GM18909 (cell line): ENCODE measurements at regions not wholly inside any gene's neighbourhood (a gene's known extent, or its start where the extent isn't known, plus 50 kb on each side); places are given as distances from the start of the nearest gene placed in this dataset.
"Not testable (repeated sequence)": the region's sequence is repeated elsewhere in the genome, so short reads cannot be mapped to it uniquely, and the experiment has no call there.

Experiments
- ATAC-seq: cut with Tn5 transposase; IDR thresholded peaks from one replicate; pipeline ENCODE4 v1.9.1; 2021; ENCODE audit warnings: mild to moderate bottlenecking; ENCODE audit not compliant: unreplicated experiment, poor library complexity

DNA sequence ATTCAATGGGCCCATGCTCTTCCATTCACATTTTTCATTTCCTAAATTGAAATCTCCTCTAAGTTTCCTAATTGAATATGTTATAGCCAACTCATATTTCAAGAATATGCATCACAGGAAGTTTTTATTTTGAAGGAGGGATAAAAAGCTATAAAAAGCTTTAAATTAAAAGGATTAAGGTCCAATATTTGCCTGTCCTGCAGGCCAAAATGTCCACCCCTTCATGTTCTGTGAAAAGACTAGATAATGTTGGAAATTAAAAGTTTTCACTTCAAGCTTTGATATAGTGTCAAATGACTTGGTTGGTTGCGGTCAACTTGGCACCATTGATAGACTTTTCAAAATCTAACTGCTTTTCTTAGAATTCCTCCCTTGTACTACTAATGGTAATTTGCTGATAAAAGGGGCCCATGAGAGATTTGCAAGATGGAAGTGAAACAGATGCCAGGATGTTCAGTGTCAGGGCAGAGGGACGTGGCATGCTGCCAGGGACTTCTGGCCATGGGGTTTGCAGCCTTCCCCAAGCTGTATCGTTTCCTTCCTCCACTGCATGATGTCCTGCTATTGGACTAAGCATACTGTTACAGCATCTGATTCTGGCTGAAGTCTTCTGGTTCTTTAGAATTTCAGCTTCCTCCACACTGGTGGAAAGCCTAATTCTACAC, 547.3 kb upstream of the MIR17HG start:
- ATAC-seq, result no peak

DNA sequence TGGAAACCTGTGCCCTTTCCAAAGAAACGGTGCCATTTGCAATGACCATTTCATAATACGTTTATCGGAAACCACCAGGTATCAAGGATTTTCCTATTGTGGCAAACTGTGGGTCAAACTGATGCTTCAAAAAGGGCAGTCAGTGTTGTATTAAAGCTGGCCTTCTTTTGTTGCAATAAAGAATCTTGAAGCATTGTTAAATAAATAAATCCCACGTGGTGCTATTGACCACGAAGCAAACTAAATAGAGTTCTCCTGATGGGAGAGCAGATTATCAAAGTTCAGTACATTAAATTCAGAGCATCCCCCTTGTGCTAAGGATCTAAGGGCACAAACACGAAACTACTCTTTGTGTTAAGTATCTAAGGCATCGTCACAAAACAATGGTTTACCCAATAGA, 545.9 kb upstream of the MIR17HG start:
- ATAC-seq, result no peak

DNA sequence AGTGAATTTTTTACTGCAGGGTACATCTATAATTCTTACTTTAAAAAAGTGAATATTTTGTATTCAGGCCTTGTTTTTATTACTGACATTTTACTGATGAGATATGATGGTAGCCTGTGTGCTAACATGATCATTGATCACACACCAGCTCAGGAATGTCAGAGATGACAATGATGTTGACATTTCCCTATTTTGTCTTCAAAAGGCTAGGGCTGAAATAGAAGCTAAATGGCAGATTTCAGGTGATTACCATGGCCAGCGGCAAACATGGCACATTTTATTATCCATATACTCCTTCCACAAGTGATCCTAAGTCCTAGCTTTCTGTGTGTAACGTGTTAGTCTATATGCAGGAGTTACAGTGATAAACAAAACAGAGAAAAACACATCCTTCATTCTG, 544.3 kb upstream of the MIR17HG start:
- ATAC-seq, result no peak

DNA sequence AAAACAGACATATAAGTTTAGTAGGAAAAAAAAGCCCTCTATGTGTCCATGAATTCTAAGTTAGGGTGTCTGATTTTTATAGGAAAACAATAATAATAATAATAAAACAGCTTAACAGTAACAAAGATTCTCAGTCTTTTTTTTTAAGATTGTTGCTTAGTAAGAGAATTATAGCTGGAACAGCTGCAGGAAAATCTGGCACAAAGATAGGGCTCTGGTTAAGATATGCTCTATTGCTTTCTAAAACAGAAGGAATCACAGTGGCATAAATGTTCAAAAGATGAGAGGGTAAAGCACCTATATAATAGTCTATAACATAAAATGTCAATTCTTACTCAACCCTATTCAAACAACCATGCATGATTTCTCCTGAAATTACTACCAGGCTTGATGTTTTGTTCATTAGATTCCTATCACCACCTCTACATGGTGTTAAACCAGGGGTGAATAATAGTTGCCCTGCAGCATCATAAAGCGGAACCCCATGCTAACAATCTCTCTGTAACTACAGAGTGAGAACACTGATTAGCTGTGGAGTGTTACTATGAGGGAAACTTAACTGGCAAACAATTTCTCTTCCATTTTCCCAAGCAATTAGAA, 541.4 kb upstream of the MIR17HG start:
- no peak for ATAC-seq

DNA sequence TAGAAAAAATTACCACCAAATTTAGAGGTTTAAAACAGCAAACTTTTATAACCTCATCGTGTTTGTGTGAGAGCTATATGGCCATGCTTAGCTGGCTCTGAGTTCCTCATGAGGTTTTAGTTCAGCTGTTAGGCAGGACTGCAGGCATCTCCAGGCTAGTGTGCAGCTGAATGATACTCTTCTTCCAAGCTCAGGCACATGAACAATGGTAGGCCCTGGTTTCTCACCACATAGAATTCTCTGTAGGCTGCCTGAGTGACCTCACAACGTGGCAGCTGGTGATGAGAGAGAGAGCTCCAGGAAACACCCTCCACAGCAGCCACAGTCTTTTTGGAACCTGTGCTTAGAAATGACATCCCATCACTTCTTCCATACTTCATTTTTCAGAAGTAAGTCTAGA, 540.6 kb upstream of the MIR17HG start:
- no peak for ATAC-seq

DNA sequence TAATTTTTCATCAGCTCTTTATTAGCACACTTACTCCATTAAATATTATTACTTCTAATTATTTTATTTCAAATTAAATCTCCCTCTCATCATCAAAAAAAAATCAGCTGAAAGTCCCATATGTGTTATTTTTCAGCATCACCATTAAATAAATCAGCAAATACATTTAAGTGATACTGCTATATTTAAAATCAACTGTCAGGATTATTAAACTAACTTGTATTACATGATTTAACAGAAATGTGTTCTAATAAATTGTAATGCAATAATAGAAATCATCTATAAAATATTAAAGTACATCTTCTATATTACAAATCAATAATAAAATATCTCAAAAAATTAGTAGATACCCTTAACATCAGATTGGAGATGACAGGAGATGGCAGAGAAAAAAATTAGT, 538.6 kb upstream of the MIR17HG start:
- no peak for ATAC-seq

DNA sequence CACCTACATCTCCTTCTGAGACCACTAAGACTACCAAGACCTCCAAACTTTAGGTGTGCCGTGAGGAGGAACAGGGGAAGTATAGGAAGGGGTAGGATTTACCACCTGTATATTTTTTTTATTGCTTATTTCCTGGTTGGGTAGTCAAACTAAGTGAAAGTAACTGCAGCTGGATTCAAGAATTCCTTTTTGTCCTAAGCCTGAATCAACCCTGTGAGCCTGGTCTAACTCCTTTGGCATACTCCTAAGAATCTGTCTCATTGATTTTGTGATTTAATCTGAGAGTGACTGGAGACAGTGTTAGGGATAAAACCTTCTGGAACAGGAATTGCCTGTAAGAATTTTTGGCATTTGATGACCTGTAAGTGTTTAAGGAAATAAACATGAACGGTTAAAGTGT, 523.5 kb upstream of the MIR17HG start:
- ATAC-seq, result no peak

DNA sequence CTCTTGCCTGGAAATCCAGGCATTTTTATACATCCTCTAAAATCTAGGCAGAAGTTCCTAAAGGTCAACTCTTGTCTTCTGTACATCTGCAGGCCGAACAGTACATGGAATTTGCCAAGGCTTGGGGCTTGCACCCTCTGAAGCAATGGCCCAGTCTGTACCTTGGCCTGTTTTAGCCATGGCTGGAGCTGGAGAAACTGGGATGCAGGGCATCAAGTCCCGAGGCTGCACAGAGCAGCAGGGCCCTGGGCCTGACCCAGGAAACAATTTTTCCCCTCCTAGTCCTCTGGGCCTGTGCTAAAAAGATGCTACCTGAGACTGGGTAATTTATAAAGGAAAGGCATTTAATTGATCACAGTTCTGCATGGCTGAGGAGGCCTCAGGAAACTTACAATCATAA, 520.8 kb upstream of the MIR17HG start:
- no peak for ATAC-seq

DNA sequence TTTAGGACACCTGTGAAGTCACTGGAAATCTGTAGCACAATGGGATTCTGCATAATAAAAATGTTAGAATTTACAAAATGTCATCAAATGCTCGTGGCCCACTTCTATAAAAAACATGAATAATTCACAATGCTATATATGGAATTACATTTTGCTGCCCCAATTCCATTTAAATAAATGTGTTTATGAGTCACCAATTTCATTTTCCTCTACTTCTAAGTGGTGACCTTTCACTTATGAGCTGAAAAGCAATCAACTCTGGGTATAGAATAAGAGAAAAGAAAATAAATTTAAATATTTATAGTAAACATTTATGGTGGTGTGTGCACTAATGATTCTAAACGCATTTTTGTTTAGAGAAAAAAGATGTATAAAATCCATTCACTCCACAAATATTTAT, 516.7 kb upstream of the MIR17HG start:
- ATAC-seq, result no peak

DNA sequence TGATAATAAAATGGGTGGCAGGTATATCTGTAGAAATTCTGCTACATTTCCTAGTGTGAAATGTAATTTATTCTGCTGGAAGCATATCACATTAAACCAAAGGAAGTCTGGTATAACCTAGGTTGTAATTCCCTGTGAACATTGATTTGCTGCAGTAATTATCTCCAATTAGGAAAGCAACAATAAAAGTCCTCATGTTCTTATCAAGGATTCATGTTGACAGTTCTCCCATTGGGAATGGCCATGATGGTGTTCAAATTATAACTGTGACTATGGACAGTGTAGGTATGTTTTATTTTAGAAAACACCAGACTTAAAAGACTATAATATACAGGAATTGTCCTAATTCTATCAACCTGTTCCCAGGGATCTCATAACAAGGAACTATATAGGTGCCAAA, 513.5 kb upstream of the MIR17HG start:
- ATAC-seq, result no peak

DNA sequence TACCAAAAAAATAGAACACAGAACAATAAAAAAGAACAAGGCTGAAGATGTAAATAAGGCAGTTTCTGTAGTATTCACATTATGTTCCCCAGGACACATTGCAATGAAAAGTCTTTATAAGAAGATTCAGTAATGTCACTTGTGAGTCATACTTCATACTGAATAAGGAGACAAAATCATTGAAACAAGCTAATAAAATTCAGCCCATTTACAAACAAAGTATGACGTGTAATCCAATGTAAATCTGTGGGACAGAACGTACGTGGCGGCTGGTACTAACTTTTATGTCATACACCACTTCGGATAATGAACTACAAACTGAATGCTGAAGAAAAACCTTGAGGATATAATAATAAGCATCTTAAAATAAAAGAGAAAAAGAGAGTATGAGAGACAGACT, 512.8 kb upstream of the MIR17HG start:
- ATAC-seq, result no peak

DNA sequence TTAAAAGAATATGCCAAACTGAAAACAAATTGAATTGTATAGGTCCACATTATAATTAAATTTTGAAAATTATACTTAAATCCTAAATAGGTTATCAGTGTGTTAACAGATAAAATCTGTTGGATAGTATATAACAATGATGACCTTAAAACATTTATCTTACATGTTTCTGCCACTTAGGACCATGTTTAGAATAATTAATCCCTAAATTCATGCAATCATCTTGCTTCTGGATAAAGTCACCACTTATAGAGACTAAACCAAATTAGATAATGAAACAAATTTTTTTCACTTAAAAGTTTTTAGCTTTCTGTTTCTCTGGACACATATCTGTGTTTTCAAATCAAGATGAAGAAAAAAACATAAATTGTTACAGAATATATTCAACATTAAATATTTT, 511.7 kb upstream of the MIR17HG start:
- no peak for ATAC-seq

DNA sequence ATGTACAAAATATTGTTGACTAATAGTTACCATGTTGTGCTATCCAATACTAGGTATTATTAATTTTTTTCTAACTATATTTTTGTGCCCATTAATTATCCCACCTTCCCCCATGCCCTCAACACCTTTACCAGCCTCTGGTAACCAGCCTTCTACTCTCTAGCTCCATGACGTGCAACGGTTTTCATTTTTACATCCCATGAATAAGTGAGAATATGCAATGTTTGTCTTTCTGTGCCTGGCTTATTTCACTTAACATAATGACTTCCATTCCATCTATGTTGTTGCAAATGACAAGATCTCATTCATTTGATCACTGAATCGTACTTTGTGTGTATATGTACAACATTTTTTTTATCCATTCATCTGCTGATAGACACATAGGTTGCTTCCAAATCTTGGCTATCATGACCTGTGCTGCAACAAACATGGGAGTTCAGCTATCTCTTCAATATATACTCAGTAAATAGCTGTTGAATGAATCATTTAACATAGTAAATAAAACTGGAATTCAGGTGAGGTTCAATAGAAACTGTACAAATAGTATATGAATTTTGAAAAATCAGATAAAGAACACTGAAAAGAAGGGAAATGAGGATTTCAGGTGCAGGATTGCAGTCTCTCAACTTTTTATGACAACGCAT, 509.0 kb upstream of the MIR17HG start:
- ATAC-seq, result no peak

DNA sequence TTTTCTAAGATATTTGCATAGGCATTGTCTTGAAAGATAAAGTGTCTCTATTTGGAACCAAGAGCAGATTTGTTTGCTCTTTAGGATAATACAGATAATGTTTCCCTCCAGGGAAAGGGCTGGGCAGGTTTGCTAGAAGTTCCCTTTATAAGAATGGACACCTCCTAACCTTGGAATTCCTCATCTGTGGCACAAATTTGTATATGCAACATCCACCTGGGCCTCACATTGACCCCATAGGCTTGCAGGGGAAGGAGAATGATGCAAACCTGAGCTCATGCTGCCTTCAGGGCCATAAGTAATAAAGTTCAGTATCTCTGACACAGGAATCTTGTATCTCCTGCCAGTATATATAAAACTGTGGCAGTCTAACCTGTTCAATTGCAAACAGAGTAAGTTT, 508.4 kb upstream of the MIR17HG start:
- no peak for ATAC-seq

DNA sequence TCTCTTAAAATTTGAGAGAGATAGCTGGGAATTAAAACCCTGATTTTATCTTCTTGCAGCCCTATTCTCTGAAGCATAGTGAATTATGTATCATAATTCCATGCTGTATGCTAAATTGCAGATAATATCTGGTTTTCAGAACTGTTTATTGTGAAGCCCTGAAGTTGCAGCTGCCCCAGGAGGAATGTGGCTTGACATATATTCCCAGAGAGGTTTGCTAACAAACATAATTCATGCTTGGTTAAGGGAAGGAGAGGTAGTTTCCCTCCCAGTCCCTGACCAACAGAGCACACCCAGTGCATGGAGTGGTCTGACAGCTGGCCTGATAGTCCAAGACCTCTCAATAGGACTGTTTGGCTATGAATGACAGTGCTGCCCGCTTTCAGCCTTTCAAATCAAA, 500.6 kb upstream of the MIR17HG start:
- no peak for ATAC-seq

DNA sequence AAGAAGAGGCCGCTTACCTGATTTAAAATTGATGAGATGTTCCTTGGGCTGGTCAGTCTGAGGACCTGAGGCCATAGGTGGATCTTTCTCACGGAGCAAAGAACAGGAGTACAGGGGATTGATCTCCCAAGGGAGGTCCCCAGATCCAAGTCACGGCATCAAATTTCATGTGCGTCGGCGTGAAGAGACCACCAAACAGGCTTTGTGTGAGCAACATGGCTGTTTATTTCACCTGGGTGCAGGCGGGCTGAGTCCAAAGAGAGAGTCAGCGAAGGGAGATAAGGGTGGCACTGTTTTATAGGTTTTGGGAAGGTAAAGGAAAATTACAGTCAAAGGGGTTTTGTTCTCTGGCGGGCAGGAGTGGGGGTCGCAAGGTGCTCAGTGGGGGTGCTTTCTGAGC, 493.8 kb upstream of the MIR17HG start:
- ATAC-seq, result not testable (repeated sequence)

DNA sequence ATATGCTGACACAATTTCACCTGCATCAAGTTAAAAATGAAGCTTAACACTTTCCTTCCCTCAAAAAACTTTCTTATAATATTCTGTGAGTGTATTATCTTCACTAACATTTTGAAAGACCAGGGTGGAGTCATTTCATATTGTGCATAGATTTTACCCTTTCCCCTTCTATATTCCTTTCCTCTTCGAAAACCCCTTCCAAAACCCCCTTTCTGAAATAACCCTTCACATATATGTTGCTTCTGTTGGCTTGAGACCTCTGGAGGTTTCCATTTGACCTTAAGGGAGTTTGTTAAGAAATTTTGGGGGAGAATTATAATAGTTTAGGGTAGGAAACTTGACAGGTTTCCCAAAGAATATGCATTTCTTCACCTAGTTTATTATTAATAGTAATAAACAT, 489.6 kb upstream of the MIR17HG start:
- no peak for ATAC-seq

DNA sequence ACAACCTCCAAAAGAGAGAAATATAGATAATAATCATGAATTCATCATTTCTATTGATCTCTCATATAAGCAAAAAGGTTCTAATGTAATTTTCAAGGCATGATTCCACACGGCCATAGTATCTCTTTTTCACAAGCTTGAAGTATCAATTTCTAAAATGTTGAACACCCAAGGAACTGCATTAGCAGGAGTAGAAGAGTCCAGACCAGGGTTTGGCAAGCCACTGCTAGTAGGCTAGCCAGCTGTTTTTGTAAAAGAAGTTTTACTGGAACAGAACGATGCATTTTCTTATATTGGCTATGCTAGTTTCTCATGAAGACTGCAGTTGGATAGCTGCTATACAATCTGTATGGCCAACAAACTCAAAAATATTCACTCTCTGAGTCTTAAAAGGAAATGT, 481.5 kb upstream of the MIR17HG start:
- ATAC-seq, result no peak

DNA sequence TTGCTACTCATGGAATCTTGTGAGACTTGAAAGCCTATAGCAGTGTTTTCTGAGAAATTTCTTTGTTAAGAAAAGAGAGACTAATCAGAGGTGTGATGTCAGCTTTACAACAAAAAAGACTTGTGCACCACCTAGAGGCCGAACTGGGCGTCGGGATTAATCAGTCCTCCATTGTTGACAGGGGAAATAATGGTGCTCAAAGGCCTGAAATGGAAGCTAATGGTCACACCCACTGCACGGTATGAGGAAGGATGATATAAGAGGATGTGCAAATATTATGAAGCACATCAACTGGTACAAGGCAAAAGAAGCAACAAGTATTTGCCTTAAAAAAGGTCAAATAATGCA, 480.2 kb upstream of the MIR17HG start:
- ATAC-seq, result peak; percentile 95

DNA sequence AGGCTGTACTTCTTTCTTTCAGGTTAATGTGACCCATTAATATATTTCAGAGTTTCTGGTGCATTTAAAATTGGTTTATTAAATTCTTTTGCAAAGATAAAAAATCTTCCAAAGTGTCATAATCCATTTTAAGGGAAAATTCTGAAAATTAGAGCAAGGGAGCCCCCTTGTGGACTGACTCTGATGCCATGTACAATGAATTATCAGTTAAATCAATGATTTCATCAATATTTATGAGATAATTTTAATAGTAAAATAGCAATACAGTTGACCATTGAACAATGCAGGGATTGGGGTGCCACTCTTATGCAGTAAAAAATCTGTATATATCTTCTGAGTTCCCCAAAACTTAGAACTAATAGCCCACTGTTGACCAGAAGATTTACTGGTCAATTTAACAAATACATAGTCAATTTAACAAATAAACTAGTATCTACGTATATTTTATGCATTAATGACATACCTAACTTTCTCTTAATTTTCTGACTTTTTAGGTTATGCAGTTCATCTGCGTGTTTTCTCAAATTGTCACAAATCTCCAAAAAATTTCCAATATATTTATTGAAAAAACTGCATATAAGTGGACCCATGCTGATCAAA, 479.1 kb upstream of the MIR17HG start:
- no peak for ATAC-seq

DNA sequence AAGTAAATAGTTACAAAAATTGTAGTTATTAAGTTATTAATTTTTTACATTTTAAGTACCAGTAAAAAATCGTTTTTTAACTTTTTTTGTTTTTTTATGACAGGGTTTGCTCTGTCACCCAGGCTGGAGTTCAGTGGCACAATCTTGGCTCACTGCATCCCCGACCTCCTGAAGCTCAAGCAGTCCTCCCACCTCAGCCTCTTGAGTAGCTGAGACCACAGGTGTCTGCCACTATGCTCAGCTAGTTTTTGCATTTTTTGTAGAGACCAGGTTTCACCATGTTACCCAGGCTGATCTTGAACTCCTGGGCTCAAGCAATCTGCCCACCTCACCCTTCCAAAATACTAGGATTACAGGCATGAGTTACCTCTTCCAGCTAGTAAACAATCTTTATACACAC, 477.9 kb upstream of the MIR17HG start:
- ATAC-seq, result no peak
